NCI-H2196 treated with DMSO at 0.1 percent for 48 hours (cell line): ENCODE measurements at regions not wholly inside any gene's neighbourhood (a gene's known extent, or its start where the extent isn't known, plus 50 kb on each side); places are given as distances from the start of the nearest gene placed in this dataset.
"Not testable (repeated sequence)": the region's sequence is repeated elsewhere in the genome, so short reads cannot be mapped to it uniquely, and the experiment has no call there.

Experiments
- DNase-seq: peaks from one replicate; lab custom pipeline; 2025; ENCODE audit not compliant: unreplicated experiment; lab: John Stamatoyannopoulos, UW

GRCh38 chr3:18562364-18563154 is 137.4 kb upstream of the SATB1 start:
- no peak for DNase-seq

- DNase-seq = peak; percentile 16
Measured at GRCh38 chr3:18559331-18559842, 134.2 kb upstream of the SATB1 start.

GRCh38 chr3:18558507-18558906 is 133.4 kb upstream of the SATB1 start:
- no peak for DNase-seq

GRCh38 chr3:18557216-18557615 is 132.1 kb upstream of the SATB1 start:
- no peak for DNase-seq

- DNase-seq = no peak
Measured at GRCh38 chr3:18556503-18557135, 131.5 kb upstream of the SATB1 start.

- no peak for DNase-seq
Measured at GRCh38 chr3:18556001-18556408, 130.9 kb upstream of the SATB1 start.

GRCh38 chr3:18552579-18553105 is 127.5 kb upstream of the SATB1 start:
- DNase-seq = not testable (repeated sequence)

- DNase-seq = no peak
Measured at GRCh38 chr3:18546632-18547031, 121.5 kb upstream of the SATB1 start.

GRCh38 chr3:18544146-18544545 is 119.0 kb upstream of the SATB1 start:
- DNase-seq = no peak

- no peak for DNase-seq
Measured at GRCh38 chr3:18538463-18539230, 113.5 kb upstream of the SATB1 start.

- no peak for DNase-seq
Measured at GRCh38 chr3:18533039-18533438, 107.9 kb upstream of the SATB1 start.

- DNase-seq = no peak
Measured at GRCh38 chr3:18531662-18532061, 106.5 kb upstream of the SATB1 start.

GRCh38 chr3:18529631-18530030 is 104.5 kb upstream of the SATB1 start:
- no peak for DNase-seq

GRCh38 chr3:18527691-18528090 is 102.6 kb upstream of the SATB1 start:
- no peak for DNase-seq

- DNase-seq = no peak
Measured at GRCh38 chr3:18526667-18527066, 101.5 kb upstream of the SATB1 start.

- not testable (repeated sequence) for DNase-seq
Measured at GRCh38 chr3:18516170-18516569, 91.0 kb upstream of the SATB1 start.

- no peak for DNase-seq
Measured at GRCh38 chr3:18513091-18513490, 88.0 kb upstream of the SATB1 start.

GRCh38 chr3:18512007-18512406 is 86.9 kb upstream of the SATB1 start:
- no peak for DNase-seq

- no peak for DNase-seq
Measured at GRCh38 chr3:18510947-18511346, 85.8 kb upstream of the SATB1 start.

- no peak for DNase-seq
Measured at GRCh38 chr3:18507333-18507732, 82.2 kb upstream of the SATB1 start.

GRCh38 chr3:18505056-18505455 is 79.9 kb upstream of the SATB1 start:
- no peak for DNase-seq
